Spleen (tissue), 11 donors: ENCODE measurements at regions not wholly inside any gene's neighbourhood (a gene's known extent, or its start where the extent isn't known, plus 50 kb on each side); places are given as distances from the start of the nearest gene placed in this dataset.

Source experiments
- DNase-seq: peaks from one replicate; pipeline ENCODE4 v3.0.0-alpha.2; 2020
- H3K27ac ChIP-seq, 8 donors: fragments of 200-600 bp; sonication (generic) in 7 of 8; 1 replicate in 4 of 8; 2 replicates in 4 of 8; pipeline versions ENCODE4 v1.5.0 to v1.8.0; 2016 to 2021; ENCODE audit warnings: inconsistent platforms in 4 of 8, mild to moderate bottlenecking in 4 of 8, moderate library complexity in 1 of 8
- H3K27me3 ChIP-seq, 7 donors: fragments of 200-600 bp; sonication (generic) in 6 of 7; replicated peaks in 1 of 7; 1 replicate in 4 of 7; 2 replicates in 3 of 7; pipeline versions ENCODE4 v1.5.0 to v1.8.0; 2016 to 2021; ENCODE audit warnings: inconsistent platforms in 3 of 7, mild to moderate bottlenecking in 1 of 7
- H3K36me3 ChIP-seq, 6 donors: fragments of 200-600 bp; sonication (generic) in 5 of 6; 1 replicate in 4 of 6; 2 replicates in 2 of 6; pipeline versions ENCODE4 v1.5.0 to v1.8.0; 2016 to 2021; ENCODE audit warnings: inconsistent platforms in 2 of 6
- H3K4me1 ChIP-seq, 6 donors: fragments of 200-600 bp; sonication (generic) in 5 of 6; 1 replicate in 3 of 6; 2 replicates in 3 of 6; pipeline versions ENCODE4 v1.5.0 to v1.8.0; 2016 to 2021; ENCODE audit warnings: inconsistent platforms in 3 of 6
- H3K4me3 ChIP-seq, 8 donors: fragments of 200-600 bp; sonication (generic) in 7 of 8; 1 replicate in 4 of 8; 2 replicates in 4 of 8; pipeline versions ENCODE4 v1.5.0 to v1.8.0; 2016 to 2021; ENCODE audit warnings: inconsistent platforms in 4 of 8, mild to moderate bottlenecking in 4 of 8, moderate library complexity in 2 of 8
- H3K9me3 ChIP-seq, 8 donors: fragments of 200-600 bp; sonication (generic) in 7 of 8; 1 replicate in 4 of 8; 2 replicates in 4 of 8; pipeline versions ENCODE4 v1.5.0 to v1.8.0; 2016 to 2021; ENCODE audit warnings: inconsistent platforms in 4 of 8
- POLR2A ChIP-seq, 3 donors: fragments of 450-650 bp; IDR thresholded peaks; one replicate each; pipeline ENCODE4 v1.5.1; 2017; ENCODE audit warnings: antibody characterized with exemption in 3 of 3, mild to moderate bottlenecking in 1 of 3
- POLR2AphosphoS5 ChIP-seq, 3 donors: sonication (generic); formaldehyde crosslinking; IDR thresholded peaks; one replicate each; pipeline ENCODE4 v1.5.1; 2017; ENCODE audit warnings: antibody characterized with exemption in 3 of 3
- WGBS, 5 donors: extraction: QIAGEN DNeasy Blood & Tissue Kit in 3 of 5; methylation state at CpG; one replicate each; pipeline versions ENCODE4 v1.1.5 to v1.1.7; 2013 to 2018; 5-methylcytosine and 5-hydroxymethylcytosine counted together
- intact Hi-C: fragments of 100-400 bp; cut with DNase I; formaldehyde crosslinking; loops from one replicate; pipeline ENCODE4 v1.15.0; 2023; ENCODE audit warnings: low total_unique reads
- TF ChIP-seq, protein P1 (sequence below), 11 experiments: fragments of 200-600 bp in 7 of 11; fragments of 450-650 bp in 4 of 11; sonication (generic) in 4 of 11; IDR thresholded peaks in 8 of 11; conservative IDR thresholded peaks in 3 of 11; 1 replicate in 7 of 11; 2 replicates in 4 of 11; pipeline versions ENCODE4 v1.4.0 to v1.8.0; 2016 to 2021; ENCODE audit warnings: antibody characterized with exemption in 11 of 11, inconsistent platforms in 4 of 11, mild to moderate bottlenecking in 1 of 11
- donor health status: healthy with polysubstance abuse.
- donor health status: DM: no; HTN: no; CAD: no; lungs with moderate emphysema.
- donor health status: DM: no; HTN: no; CAD: no.
- donor health status: Bipolar disorder and iron deficiency.
- donor health status: healthy.
- donor health status: DM: no; HTN: no; CAD: no.
- donor health status: DM: yes; HTN: yes; CAD: no.

DNA sequence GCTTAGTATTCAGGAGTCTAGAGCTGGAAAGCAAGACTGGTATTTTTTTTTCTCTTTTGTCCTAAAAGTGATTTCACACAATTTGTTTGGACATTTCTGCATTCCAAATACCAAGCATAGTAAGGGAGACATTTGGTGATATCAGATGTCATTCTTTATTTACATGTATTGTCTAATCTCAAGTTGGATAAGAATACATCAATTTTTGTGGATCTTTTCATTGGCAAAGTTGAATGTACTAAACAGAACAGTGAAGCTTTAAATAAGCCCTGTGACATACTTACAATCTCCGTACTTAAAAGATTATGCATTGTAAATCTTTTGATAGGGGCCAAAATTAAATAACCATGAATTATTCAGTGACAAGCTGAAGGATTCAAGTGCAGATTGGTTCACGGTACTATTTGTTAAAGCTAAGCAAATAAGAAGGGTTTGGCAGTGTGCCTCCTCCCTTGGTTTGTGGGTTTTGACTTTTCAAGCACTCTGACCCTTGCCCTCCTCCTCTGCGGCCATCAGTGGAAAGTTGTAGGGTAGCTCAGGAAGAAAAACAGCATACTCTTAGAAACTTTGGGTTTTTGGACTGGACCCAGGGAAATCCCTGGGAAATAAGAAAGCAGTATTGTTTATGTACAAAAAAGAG lies 663.7 kb downstream of the ADGRL2 start:
- TF ChIP-seq POLR2A (IDR thresholded peaks at IDR 0.05): no peak
- TF ChIP-seq, protein P1, sequence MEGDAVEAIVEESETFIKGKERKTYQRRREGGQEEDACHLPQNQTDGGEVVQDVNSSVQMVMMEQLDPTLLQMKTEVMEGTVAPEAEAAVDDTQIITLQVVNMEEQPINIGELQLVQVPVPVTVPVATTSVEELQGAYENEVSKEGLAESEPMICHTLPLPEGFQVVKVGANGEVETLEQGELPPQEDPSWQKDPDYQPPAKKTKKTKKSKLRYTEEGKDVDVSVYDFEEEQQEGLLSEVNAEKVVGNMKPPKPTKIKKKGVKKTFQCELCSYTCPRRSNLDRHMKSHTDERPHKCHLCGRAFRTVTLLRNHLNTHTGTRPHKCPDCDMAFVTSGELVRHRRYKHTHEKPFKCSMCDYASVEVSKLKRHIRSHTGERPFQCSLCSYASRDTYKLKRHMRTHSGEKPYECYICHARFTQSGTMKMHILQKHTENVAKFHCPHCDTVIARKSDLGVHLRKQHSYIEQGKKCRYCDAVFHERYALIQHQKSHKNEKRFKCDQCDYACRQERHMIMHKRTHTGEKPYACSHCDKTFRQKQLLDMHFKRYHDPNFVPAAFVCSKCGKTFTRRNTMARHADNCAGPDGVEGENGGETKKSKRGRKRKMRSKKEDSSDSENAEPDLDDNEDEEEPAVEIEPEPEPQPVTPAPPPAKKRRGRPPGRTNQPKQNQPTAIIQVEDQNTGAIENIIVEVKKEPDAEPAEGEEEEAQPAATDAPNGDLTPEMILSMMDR (IDR thresholded peaks at IDR 0.05 in 8 of 11, conservative IDR thresholded peaks at IDR 0.05 in 3 of 11): no peak
- Histone ChIP-seq H3K36me3 (no peaks in the 10 kb centered on the region), H3K4me1 (no peaks in the 10 kb centered on the region), H3K27ac (peak overlapping the region in 3 of 8 donors; percentile 15 to 26 (median 20)), H3K4me3 (no peak overlapping the region), H3K27me3 (no peaks in the 10 kb centered on the region), H3K9me3 (no peaks in the 10 kb centered on the region)
- intact Hi-C loops: no loop called here
- no peak for DNase-seq
- WGBS, 5 donors: 39 to 60% (median 49%) methylated on average over 3 of the region's 3 CpGs

DNA sequence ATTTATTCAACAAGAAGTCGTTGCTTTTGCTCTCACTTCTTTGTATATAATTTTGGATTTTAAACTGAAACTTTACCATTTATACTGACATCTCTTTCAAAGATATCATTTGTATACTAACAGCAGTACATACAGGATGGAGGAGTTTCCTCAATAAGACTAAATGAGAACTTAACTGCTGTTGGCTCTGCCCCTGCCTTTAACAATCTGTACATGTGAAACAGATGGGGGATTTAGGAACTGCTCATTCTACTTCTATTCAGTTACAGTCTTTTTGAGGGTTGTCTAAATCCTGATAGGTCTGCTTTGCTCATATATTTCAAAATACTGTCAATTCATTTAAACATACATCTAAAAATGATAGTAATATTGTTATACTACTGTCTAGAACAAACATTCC lies 663.2 kb downstream of the ADGRL2 start:
- TF ChIP-seq, protein P1 (IDR thresholded peaks at IDR 0.05 in 8 of 11, conservative IDR thresholded peaks at IDR 0.05 in 3 of 11): no peak
- TF ChIP-seq POLR2A (IDR thresholded peaks at IDR 0.05): no peak
- TF ChIP-seq POLR2AphosphoS5 (IDR thresholded peaks at IDR 0.05): no peak
- Histone ChIP-seq H3K27me3 (no peaks in the 10 kb centered on the region), H3K4me1 (no peaks in the 10 kb centered on the region), H3K36me3 (no peaks in the 10 kb centered on the region), H3K9me3 (no peaks in the 10 kb centered on the region), H3K4me3 (no peak overlapping the region), H3K27ac (peak overlapping the region in 1 of 8 donors; percentile 13)
- no peak for DNase-seq
- WGBS, 5 donors: 44 to 66% (median 57%) methylated on average over 1 of the region's 1 CpG
- intact Hi-C loops: no loop called here

DNA sequence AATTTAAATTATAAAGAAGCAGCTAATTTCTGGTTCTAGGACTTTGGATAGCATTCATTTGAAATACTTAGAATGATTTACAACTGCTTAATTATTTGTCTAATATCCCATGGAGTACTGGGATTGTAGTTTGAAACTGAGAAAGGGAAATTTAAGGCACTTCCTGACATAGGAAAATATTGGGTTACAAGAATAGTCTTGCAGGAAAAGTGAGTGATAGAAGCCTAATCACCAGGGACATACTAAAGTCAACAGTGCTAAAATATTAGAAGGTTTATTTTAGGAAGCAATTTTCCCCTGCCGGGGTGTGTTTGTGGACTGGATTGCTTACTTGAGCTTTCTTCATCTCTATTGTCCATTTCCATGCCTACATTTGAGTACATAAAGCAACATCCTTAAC lies 661.6 kb downstream of the ADGRL2 start:
- H3K36me3 ChIP-seq: no peaks in the 10 kb centered on the region

DNA sequence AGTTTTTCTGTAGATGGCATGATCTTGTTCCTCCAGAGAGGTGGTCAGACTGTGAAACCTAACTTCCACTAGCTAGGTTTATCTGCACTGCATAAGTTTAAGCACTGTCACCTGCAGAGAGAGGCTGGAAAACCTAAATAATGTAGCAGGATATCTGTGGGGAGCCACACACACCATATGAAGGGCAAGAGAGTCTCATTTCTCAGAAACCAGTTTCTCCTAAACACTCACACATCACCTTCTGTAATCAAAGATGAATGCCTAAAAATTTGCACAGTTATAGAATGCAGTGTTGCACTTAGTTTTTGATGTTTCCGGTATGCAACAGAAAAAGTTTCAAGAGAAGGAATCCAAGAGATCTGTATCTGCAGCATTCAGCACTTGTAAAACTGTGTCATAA lies 654.6 kb downstream of the ADGRL2 start:
- H3K9me3 ChIP-seq: peaks cover 0 to 34% (median 21%) of the 10 kb centered on the region in 8 donors
- no peak overlapping the region for H3K27ac ChIP-seq
- no peaks in the 10 kb centered on the region for H3K36me3 ChIP-seq
- no peaks in the 10 kb centered on the region for H3K27me3 ChIP-seq
- intact Hi-C loops: no loop called here
- no peak for DNase-seq
- H3K4me1 ChIP-seq: no peaks in the 10 kb centered on the region
- WGBS, 5 donors: 53 to 73% (median 67%) methylated on average over 1 of the region's 1 CpG
- no peak overlapping the region for H3K4me3 ChIP-seq
- TF ChIP-seq POLR2AphosphoS5 (IDR thresholded peaks at IDR 0.05) (no peak), POLR2A (IDR thresholded peaks at IDR 0.05) (no peak)
- TF ChIP-seq, protein P1 (IDR thresholded peaks at IDR 0.05 in 8 of 11, conservative IDR thresholded peaks at IDR 0.05 in 3 of 11): no peak

More for the DNA sequence above, 661.6 kb downstream of the ADGRL2 start:
- no peak for TF ChIP-seq POLR2AphosphoS5 (IDR thresholded peaks at IDR 0.05)
- TF ChIP-seq, protein P1 (IDR thresholded peaks at IDR 0.05 in 8 of 11, conservative IDR thresholded peaks at IDR 0.05 in 3 of 11): no peak
- TF ChIP-seq POLR2A (IDR thresholded peaks at IDR 0.05): no peak
- intact Hi-C loops: no loop called here
- Histone ChIP-seq H3K27me3 (no peaks in the 10 kb centered on the region), H3K27ac (no peak overlapping the region), H3K4me1 (no peaks in the 10 kb centered on the region), H3K9me3 (no peaks in the 10 kb centered on the region), H3K4me3 (no peak overlapping the region)
- no peak for DNase-seq
- 54 to 63% (median 59%) methylated on average over 1 of the region's 1 CpG for WGBS, 5 donors
